SK-N-SH (cell line): ENCODE measurements at regions not wholly inside any gene's neighbourhood (a gene's known extent, or its start where the extent isn't known, plus 50 kb on each side); places are given as distances from the start of the nearest gene placed in this dataset.

ENCODE experiments used
- CTCF ChIA-PET: fragments of 300-600, 350-600 bp; formaldehyde crosslinking; extraction: SDS; loops from one replicate; lab custom pipeline; 2021; lab: Yijun Ruan, JAX
- POLR2A ChIA-PET: fragments of 350-600 bp; sonication (Branson Sonifier 250); formaldehyde crosslinking; extraction: SDS; loops from one replicate; lab custom pipeline; 2020; ENCODE audit warnings: antibody characterized with exemption, inconsistent platforms; lab: Yijun Ruan, JAX
- DNase-seq: peaks from one replicate; pipeline ENCODE4 v3.0.0; 2012
- H2AFZ ChIP-seq: fragments of 200-600 bp; sonication (generic); 2 replicates; pipeline ENCODE4 v1.8.1; 2016; ENCODE audit warnings: antibody characterized with exemption, mild to moderate bottlenecking, low read depth
- H3F3A ChIP-seq: fragments of 200-600 bp; sonication (generic); replicated peaks from 2 replicates; pipeline ENCODE3; 2016; ENCODE audit warnings: antibody characterized with exemption, mild to moderate bottlenecking; ENCODE audit not compliant: insufficient read depth
- H3K27ac ChIP-seq, 2 experiments: fragments of 200-500 bp in 1 of 2; fragments of 200-600 bp in 1 of 2; sonication (Bioruptor generic) in 1 of 2; sonication (generic), shearing (Covaris generic) in 1 of 2; 2 replicates each; pipeline versions ENCODE4 v1.5.1 to v1.6.1; 2014 to 2016; ENCODE audit warnings: low read depth in 2 of 2, inconsistent platforms in 1 of 2, low read length in 1 of 2, mild to moderate bottlenecking in 1 of 2, mixed read lengths in 1 of 2
- H3K27me3 ChIP-seq: fragments of 200-600 bp; sonication (generic), shearing (Covaris generic); 2 replicates; pipeline ENCODE4 v1.6.1; 2016; ENCODE audit warnings: mixed run types; ENCODE audit not compliant: insufficient read depth
- H3K36me3 ChIP-seq, 2 experiments: fragments of 200-500 bp in 1 of 2; fragments of 200-600 bp in 1 of 2; sonication (Bioruptor generic) in 1 of 2; sonication (generic) in 1 of 2; replicated peaks in 1 of 2; 2 replicates each; pipeline versions ENCODE3 to v1.5.1; 2014 to 2016; ENCODE audit warnings: low read length in 1 of 2, mild to moderate bottlenecking in 1 of 2; ENCODE audit not compliant: insufficient read depth in 2 of 2, control insufficient read depth in 1 of 2
- H3K4me1 ChIP-seq, 2 experiments: fragments of 200-500 bp in 1 of 2; fragments of 200-600 bp in 1 of 2; sonication (Bioruptor generic) in 1 of 2; sonication (generic), shearing (Covaris generic) in 1 of 2; 2 replicates each; pipeline versions ENCODE4 v1.5.1 to v1.6.1; 2014 to 2016; ENCODE audit warnings: low read depth in 1 of 2, low read length in 1 of 2, mixed run types in 1 of 2; ENCODE audit not compliant: insufficient read depth in 2 of 2, control insufficient read depth in 1 of 2
- H3K4me2 ChIP-seq: fragments of 200-600 bp; sonication (generic), shearing (Covaris generic); 2 replicates; pipeline ENCODE4 v1.6.1; 2017; ENCODE audit warnings: mixed run types
- H3K4me3 ChIP-seq, 2 experiments: fragments of 200-500 bp in 1 of 2; fragments of 200-600 bp in 1 of 2; sonication (Bioruptor generic) in 1 of 2; sonication (generic), shearing (Covaris generic) in 1 of 2; 2 replicates each; pipeline versions ENCODE4 v1.5.1 to v1.8.1; 2014 to 2016; ENCODE audit warnings: low read depth in 2 of 2, inconsistent platforms in 1 of 2, low read length in 1 of 2, mild to moderate bottlenecking in 1 of 2, mixed read lengths in 1 of 2, moderate library complexity in 1 of 2
- H3K79me2 ChIP-seq: fragments of 200-600 bp; sonication (generic); 2 replicates; pipeline ENCODE4 v1.8.1; 2017; ENCODE audit warnings: mild to moderate bottlenecking; ENCODE audit not compliant: insufficient read depth
- H3K9ac ChIP-seq: fragments of 200-600 bp; sonication (generic); 2 replicates; pipeline ENCODE4 v1.6.1; 2017; ENCODE audit warnings: mixed run types
- H3K9me2 ChIP-seq: fragments of 200-600 bp; sonication (generic); 2 replicates; pipeline ENCODE4 v1.6.1; 2017; ENCODE audit warnings: mixed run types
- H3K9me3 ChIP-seq: fragments of 200-600 bp; sonication (generic); 2 replicates; pipeline ENCODE4 v1.6.1; 2017; ENCODE audit warnings: mixed run types, mild to moderate bottlenecking, moderate library complexity
- H4K20me1 ChIP-seq: fragments of 200-600 bp; sonication (generic); 2 replicates; pipeline ENCODE4 v1.6.1; 2017; ENCODE audit warnings: mild to moderate bottlenecking, mixed run types; ENCODE audit not compliant: insufficient read depth
- CHD2 ChIP-seq: fragments of 150-350 bp; IDR thresholded peaks from 2 replicates; pipeline ENCODE4 v1.6.1; 2018; ENCODE audit warnings: low read length; ENCODE audit not compliant: partially characterized antibody
- CTCF ChIP-seq: fragments of 200-600 bp; sonication (generic); IDR thresholded peaks from 2 replicates; pipeline ENCODE4 v1.6.1; 2017; ENCODE audit warnings: antibody characterized with exemption, mild to moderate bottlenecking, moderate library complexity
- EP300 ChIP-seq, 2 experiments: IDR thresholded peaks; 2 replicates each; pipeline versions ENCODE4 v1.4.0 to v1.6.1; 2012; ENCODE audit warnings: borderline replicate concordance in 1 of 2, low read depth in 1 of 2, low read length in 1 of 2
- GATA2 ChIP-seq: sonication (generic); formaldehyde crosslinking; IDR thresholded peaks from 2 replicates; pipeline ENCODE4 v1.5.0; 2020; ENCODE audit warnings: mild to moderate bottlenecking, missing genetic modification reagents
- NFIC ChIP-seq: IDR thresholded peaks from 2 replicates; pipeline ENCODE4 v1.4.0; 2012; ENCODE audit warnings: borderline replicate concordance
- RAD21 ChIP-seq: IDR thresholded peaks from 2 replicates; pipeline ENCODE4 v1.6.1; 2012; ENCODE audit warnings: mild to moderate bottlenecking, low read length
- RFX5 ChIP-seq: IDR thresholded peaks from 2 replicates; pipeline ENCODE4 v1.6.1; 2012; ENCODE audit warnings: mild to moderate bottlenecking, improper control_type of control experiment, low read length
- TEAD4 ChIP-seq: IDR thresholded peaks from 2 replicates; pipeline ENCODE4 v1.4.0; 2012; ENCODE audit warnings: mild to moderate bottlenecking, borderline replicate concordance; ENCODE audit not compliant: insufficient read depth
- USF1 ChIP-seq: IDR thresholded peaks from 2 replicates; pipeline ENCODE4 v1.4.0; 2012; ENCODE audit warnings: low read depth, borderline replicate concordance
- USF2 ChIP-seq: fragments of 150-350 bp; IDR thresholded peaks from 2 replicates; pipeline ENCODE4 v1.6.1; 2017; ENCODE audit warnings: antibody characterized with exemption, low read length, low read depth, borderline replicate concordance
- whole genome bisulfite sequencing: methylation state at CpG from one replicate; pipeline ENCODE4 v1.1.6; 2017; ENCODE audit warnings: low lambda C conversion rate; 5-methylcytosine and 5-hydroxymethylcytosine counted together
- TF ChIP-seq, protein P1 (sequence below): IDR thresholded peaks from 2 replicates; pipeline ENCODE4 v1.4.0; 2012; ENCODE audit warnings: low read depth, borderline replicate concordance

GRCh38 chr12:104887452-104887851 is 70.6 kb downstream of the SLC41A2 start:
- H3K27me3 ChIP-seq, result no peaks in the 10 kb centered on the region
- TF ChIP-seq CTCF, result no peak
- TF ChIP-seq GATA2, result no peak
- TF ChIP-seq TEAD4, result no peak
- TF ChIP-seq CHD2, result no peak
- TF ChIP-seq RFX5, result no peak
- no peak for TF ChIP-seq USF2
- no peak for TF ChIP-seq USF1
- TF ChIP-seq RAD21, result no peak
- TF ChIP-seq, protein P1, sequence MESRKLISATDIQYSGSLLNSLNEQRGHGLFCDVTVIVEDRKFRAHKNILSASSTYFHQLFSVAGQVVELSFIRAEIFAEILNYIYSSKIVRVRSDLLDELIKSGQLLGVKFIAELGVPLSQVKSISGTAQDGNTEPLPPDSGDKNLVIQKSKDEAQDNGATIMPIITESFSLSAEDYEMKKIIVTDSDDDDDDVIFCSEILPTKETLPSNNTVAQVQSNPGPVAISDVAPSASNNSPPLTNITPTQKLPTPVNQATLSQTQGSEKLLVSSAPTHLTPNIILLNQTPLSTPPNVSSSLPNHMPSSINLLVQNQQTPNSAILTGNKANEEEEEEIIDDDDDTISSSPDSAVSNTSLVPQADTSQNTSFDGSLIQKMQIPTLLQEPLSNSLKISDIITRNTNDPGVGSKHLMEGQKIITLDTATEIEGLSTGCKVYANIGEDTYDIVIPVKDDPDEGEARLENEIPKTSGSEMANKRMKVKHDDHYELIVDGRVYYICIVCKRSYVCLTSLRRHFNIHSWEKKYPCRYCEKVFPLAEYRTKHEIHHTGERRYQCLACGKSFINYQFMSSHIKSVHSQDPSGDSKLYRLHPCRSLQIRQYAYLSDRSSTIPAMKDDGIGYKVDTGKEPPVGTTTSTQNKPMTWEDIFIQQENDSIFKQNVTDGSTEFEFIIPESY, result no peak
- no peak for TF ChIP-seq EP300 (IDR thresholded peaks at IDR 0.05; ENCODE audit: borderline replicate concordance in 1 of 2, low read depth in 1 of 2, low read length in 1 of 2)
- TF ChIP-seq NFIC, result no peak
- H3K27ac ChIP-seq, result no peak overlapping the region
- H3K4me1 ChIP-seq, result peaks cover 0 to 7% of the 10 kb centered on the region in 2 experiments; a peak in 2 of 4 replicates
- peaks cover 0 to 6% of the 10 kb centered on the region in 2 experiments for H3K36me3 ChIP-seq
- no peak overlapping the region for H2AFZ ChIP-seq
- ChIA-PET CTCF (interaction anchor here (1.3 to 6.1 kb wide), 3 partner anchors 10 to 505 kb away, joined by 4 to 43 read pairs (median 4); no protein-coding TSS in a partner anchor), POLR2A (no interaction called here)
- H3F3A ChIP-seq, result no peaks in the 10 kb centered on the region
- no peak overlapping the region for H3K4me2 ChIP-seq
- H3K79me2 ChIP-seq, result no peaks in the 10 kb centered on the region
- no peaks in the 10 kb centered on the region for H3K9me3 ChIP-seq
- H3K9ac ChIP-seq, result no peak overlapping the region
- WGBS, result 95% methylated on average over 2 of the region's 2 CpGs
- no peaks in the 10 kb centered on the region for H3K9me2 ChIP-seq
- no peaks in the 10 kb centered on the region for H4K20me1 ChIP-seq
- H3K4me3 ChIP-seq, result no peak overlapping the region
- DNase-seq, result no peak
